HG03060 (cell line): ENCODE measurements at regions not wholly inside any gene's neighbourhood (a gene's known extent, or its start where the extent isn't known, plus 50 kb on each side); places are given as distances from the start of the nearest gene placed in this dataset.

Source experiments
- ATAC-seq: cut with Tn5 transposase; IDR thresholded peaks from one replicate; pipeline ENCODE4 v1.9.1; 2021; ENCODE audit warnings: low read depth, moderate number of reproducible peaks; ENCODE audit not compliant: unreplicated experiment

- no peak for ATAC-seq
These were observed 52.8 kb upstream of the RGS17 start for GRCh38 chr6:153183925-153184324.
